Ovary (tissue), 3 donors: ENCODE measurements at regions not wholly inside any gene's neighbourhood (a gene's known extent, or its start where the extent isn't known, plus 50 kb on each side); places are given as distances from the start of the nearest gene placed in this dataset.

Source experiments
- CTCF ChIP-seq, 3 donors: fragments of 450-650 bp in 2 of 3; fragments of 200-600 bp in 1 of 3; IDR thresholded peaks; one replicate each; pipeline versions ENCODE4 v1.5.1 to v1.8.0; 2016 to 2022; ENCODE audit warnings: antibody characterized with exemption in 3 of 3, mild to moderate bottlenecking in 1 of 3
- EP300 ChIP-seq: sonication (generic); formaldehyde crosslinking; IDR thresholded peaks from one replicate; pipeline ENCODE4 v1.6.1; 2017; ENCODE audit warnings: antibody characterized with exemption
- POLR2A ChIP-seq: fragments of 450-650 bp; IDR thresholded peaks from one replicate; pipeline ENCODE4 v1.6.1; 2017; ENCODE audit warnings: antibody characterized with exemption, mild to moderate bottlenecking, moderate library complexity
- donor health status: DM: no; HTN: no; CAD: no.

DNA sequence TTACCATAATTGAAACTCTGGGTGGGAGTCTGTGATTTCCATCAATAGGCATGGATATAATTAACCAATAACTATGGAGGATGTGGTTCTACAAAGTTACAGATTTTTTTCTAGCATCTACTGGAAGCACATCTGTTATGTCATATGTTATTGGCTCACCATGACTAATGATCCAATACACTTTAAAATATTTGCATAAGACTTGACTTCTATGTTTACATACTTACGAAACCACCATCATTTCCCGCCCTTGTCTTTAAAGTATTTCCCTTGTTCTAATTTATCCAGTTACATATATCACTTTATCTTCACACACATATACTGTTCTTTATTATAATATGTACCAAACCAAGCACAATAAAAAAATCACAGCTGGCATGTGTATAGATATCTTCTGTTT is 380.3 kb upstream of the CBLB start:
- TF ChIP-seq CTCF (IDR thresholded peaks at IDR 0.05) (no peak), POLR2A (no peak), EP300 (no peak)
